ENCODE measurements at regions not wholly inside any gene's neighbourhood (a gene's known extent, or its start where the extent isn't known, plus 50 kb on each side); places are given as distances from the start of the nearest gene placed in this dataset.

DNA sequence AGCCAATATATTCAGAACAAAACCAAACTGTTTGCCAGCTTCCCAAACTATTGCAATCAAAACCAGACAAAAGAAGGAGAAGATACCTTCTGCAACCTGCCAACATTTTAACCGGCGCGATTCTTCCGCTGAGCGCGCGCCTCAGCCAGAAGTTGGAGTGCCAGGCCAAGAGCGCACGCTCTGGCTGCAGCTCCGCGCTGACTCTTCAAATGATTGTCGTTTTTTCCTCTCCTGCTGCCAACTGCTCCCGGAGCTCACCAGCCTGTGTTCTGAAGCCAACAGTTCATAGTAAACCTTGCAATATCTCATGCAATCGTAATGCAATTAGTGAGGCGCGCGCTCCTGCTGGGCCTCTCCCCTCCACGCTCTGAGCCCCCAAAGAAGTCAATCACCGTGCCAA is 259.7 kb upstream of the MGMT start:
- no peaks in the 10 kb centered on the region for H3K36me3 ChIP-seq (ENCODE audit: control insufficient read depth in 2 of 2, extremely low read depth in 1 of 2, insufficient read depth in 2 of 2, low read length in 2 of 2)
- no peak overlapping the region for H3K4me3 ChIP-seq (replicated peaks in 1 of 3; ENCODE audit: insufficient read depth in 1 of 3, low read depth in 1 of 3, low read length in 3 of 3)
- DNase-seq (ENCODE audit: low read depth, low spot score), result no peak
- intact Hi-C loops (cut with micrococcal nuclease) (no loop called here), dilution Hi-C loops (cut with MboI; ENCODE audit: extremely low pct_ligation_motif_present, low sequenced_read_pairs) (no loop called here)
- no TSS peak for BruUV-seq (replicated peaks)
- no peak overlapping the region for H3K9ac ChIP-seq (replicated peaks; ENCODE audit: extremely low read depth, insufficient read depth, low read length)
- TF ChIP-seq POLR2A (IDR thresholded peaks at IDR 0.05; ENCODE audit: low read depth, low read length) (no peak), MYC (IDR thresholded peaks at IDR 0.05; ENCODE audit: low read depth, low read length) (no peak), FOS (IDR thresholded peaks at IDR 0.05; ENCODE audit: borderline replicate concordance, insufficient read depth, low read length) (no peak), EZH2 (IDR thresholded peaks at IDR 0.05; ENCODE audit: borderline replicate concordance, low read depth, low read length, severe bottlenecking) (no peak), JUN (IDR thresholded peaks at IDR 0.05; ENCODE audit: borderline replicate concordance, insufficient read depth, insufficient read length, low read depth) (no peak), POLR2AphosphoS5 (IDR thresholded peaks at IDR 0.05; ENCODE audit: insufficient read depth, low read depth, low read length) (no peak), GATA2 (IDR thresholded peaks at IDR 0.05; ENCODE audit: insufficient read depth, insufficient read length, low read depth, low read length) (no peak)
- TF ChIP-seq, protein P1, sequence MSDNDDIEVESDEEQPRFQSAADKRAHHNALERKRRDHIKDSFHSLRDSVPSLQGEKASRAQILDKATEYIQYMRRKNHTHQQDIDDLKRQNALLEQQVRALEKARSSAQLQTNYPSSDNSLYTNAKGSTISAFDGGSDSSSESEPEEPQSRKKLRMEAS (IDR thresholded peaks at IDR 0.05; ENCODE audit: insufficient read depth, insufficient read length), result no peak
- TF ChIP-seq, protein P2, sequence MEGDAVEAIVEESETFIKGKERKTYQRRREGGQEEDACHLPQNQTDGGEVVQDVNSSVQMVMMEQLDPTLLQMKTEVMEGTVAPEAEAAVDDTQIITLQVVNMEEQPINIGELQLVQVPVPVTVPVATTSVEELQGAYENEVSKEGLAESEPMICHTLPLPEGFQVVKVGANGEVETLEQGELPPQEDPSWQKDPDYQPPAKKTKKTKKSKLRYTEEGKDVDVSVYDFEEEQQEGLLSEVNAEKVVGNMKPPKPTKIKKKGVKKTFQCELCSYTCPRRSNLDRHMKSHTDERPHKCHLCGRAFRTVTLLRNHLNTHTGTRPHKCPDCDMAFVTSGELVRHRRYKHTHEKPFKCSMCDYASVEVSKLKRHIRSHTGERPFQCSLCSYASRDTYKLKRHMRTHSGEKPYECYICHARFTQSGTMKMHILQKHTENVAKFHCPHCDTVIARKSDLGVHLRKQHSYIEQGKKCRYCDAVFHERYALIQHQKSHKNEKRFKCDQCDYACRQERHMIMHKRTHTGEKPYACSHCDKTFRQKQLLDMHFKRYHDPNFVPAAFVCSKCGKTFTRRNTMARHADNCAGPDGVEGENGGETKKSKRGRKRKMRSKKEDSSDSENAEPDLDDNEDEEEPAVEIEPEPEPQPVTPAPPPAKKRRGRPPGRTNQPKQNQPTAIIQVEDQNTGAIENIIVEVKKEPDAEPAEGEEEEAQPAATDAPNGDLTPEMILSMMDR (IDR thresholded peaks at IDR 0.05; ENCODE audit: extremely low read depth in 1 of 2, insufficient read depth in 1 of 2, low read depth in 1 of 2, low read length in 2 of 2), result no peak
- no peak for FAIRE-seq
- no peaks in the 10 kb centered on the region for H3K9me3 ChIP-seq (replicated peaks; ENCODE audit: control insufficient read depth, insufficient read depth, low read length)
- no peaks in the 10 kb centered on the region for H3K4me1 ChIP-seq (ENCODE audit: control insufficient read depth, extremely low read depth, insufficient read depth, low read length)
- H3K27me3 ChIP-seq (ENCODE audit: control insufficient read depth in 2 of 2, insufficient read depth in 2 of 2, low read length in 2 of 2), result no peaks in the 10 kb centered on the region
- no peaks in the 10 kb centered on the region for H3K9me1 ChIP-seq (replicated peaks; ENCODE audit: control insufficient read depth, extremely low read depth, insufficient read depth, low read length)
- POLR2A ChIA-PET, result no interaction called here
- CTCF ChIA-PET, result no interaction called here
- no peak overlapping the region for H3K27ac ChIP-seq (ENCODE audit: insufficient read depth, low read depth, low read length)
- H3K79me2 ChIP-seq (ENCODE audit: control insufficient read depth, insufficient read depth, low read length), result no peaks in the 10 kb centered on the region
- H4K20me1 ChIP-seq (replicated peaks; ENCODE audit: control insufficient read depth, extremely low read depth, insufficient read depth, low read length), result no peaks in the 10 kb centered on the region
- no peak overlapping the region for H2AFZ ChIP-seq (ENCODE audit: low read depth, low read length)
- no peak overlapping the region for H3K4me2 ChIP-seq (ENCODE audit: insufficient read depth, low read length)
